Tibial nerve (tissue), 4 donors: ENCODE measurements at regions not wholly inside any gene's neighbourhood (a gene's known extent, or its start where the extent isn't known, plus 50 kb on each side); places are given as distances from the start of the nearest gene placed in this dataset.

Experiments
- DNase-seq, 2 donors: peaks; one replicate each; pipeline ENCODE4 v3.0.0-alpha.2; 2019; ENCODE audit warnings: low spot score in 2 of 2
- H3K27ac ChIP-seq, 4 donors: fragments of 200-600 bp; sonication (generic) in 3 of 4; one replicate each; pipeline ENCODE4 v1.5.1; 2017 to 2019; ENCODE audit warnings: mild to moderate bottlenecking in 1 of 4
- H3K27me3 ChIP-seq, 2 donors: fragments of 200-600 bp; sonication (generic) in 1 of 2; one replicate each; pipeline versions ENCODE4 v1.5.1 to v1.6.0; 2017 to 2019
- H3K36me3 ChIP-seq, 3 donors: fragments of 200-600 bp; sonication (generic); one replicate each; pipeline ENCODE4 v1.5.1; 2018 to 2019
- H3K4me1 ChIP-seq, 4 donors: fragments of 200-600 bp; sonication (generic) in 3 of 4; one replicate each; pipeline ENCODE4 v1.5.1; 2017 to 2019
- H3K4me3 ChIP-seq, 4 donors: fragments of 200-600 bp; sonication (generic) in 3 of 4; one replicate each; pipeline ENCODE4 v1.5.1; 2017 to 2019; ENCODE audit warnings: mild to moderate bottlenecking in 1 of 4, moderate library complexity in 1 of 4
- H3K9me3 ChIP-seq, 4 donors: fragments of 200-600 bp; sonication (generic) in 3 of 4; one replicate each; pipeline ENCODE4 v1.5.1; 2017 to 2019
- CTCF ChIP-seq, 5 experiments: fragments of 200-600 bp in 3 of 5; fragments of 450-650 bp in 2 of 5; sonication (generic) in 3 of 5; IDR thresholded peaks; one replicate each; pipeline ENCODE4 v1.5.1; 2016 to 2019; ENCODE audit warnings: antibody characterized with exemption in 5 of 5, mild to moderate bottlenecking in 3 of 5, moderate library complexity in 2 of 5
- EP300 ChIP-seq, 2 donors: sonication (generic); formaldehyde crosslinking; IDR thresholded peaks; one replicate each; pipeline ENCODE4 v1.6.1; 2017; ENCODE audit warnings: antibody characterized with exemption in 2 of 2, mild to moderate bottlenecking in 1 of 2
- POLR2A ChIP-seq, 2 donors: fragments of 450-650 bp; IDR thresholded peaks; one replicate each; pipeline ENCODE4 v1.6.1; 2017; ENCODE audit warnings: antibody characterized with exemption in 2 of 2, mild to moderate bottlenecking in 2 of 2, moderate library complexity in 2 of 2
- WGBS, 2 donors: methylation state at CpG; one replicate each; pipeline ENCODE4 v1.1.5; 2018; 5-methylcytosine and 5-hydroxymethylcytosine counted together

GRCh38 chr1:239831577-239832355, 259.9 kb upstream of the FMN2 start:
- TF ChIP-seq EP300 (IDR thresholded peaks at IDR 0.05) (no peak), POLR2A (IDR thresholded peaks at IDR 0.05) (no peak), CTCF (IDR thresholded peaks at IDR 0.05) (no peak)
- 53 to 58% methylated on average over 5 of the region's 5 CpGs for WGBS, 2 donors
- Histone ChIP-seq H3K4me1 (no peaks in the 10 kb centered on the region), H3K4me3 (no peak overlapping the region), H3K36me3 (no peaks in the 10 kb centered on the region), H3K27ac (no peak overlapping the region), H3K9me3 (no peaks in the 10 kb centered on the region), H3K27me3 (no peaks in the 10 kb centered on the region)
- no peak for DNase-seq

GRCh38 chr1:239833723-239834122, 258.0 kb upstream of the FMN2 start:
- TF ChIP-seq EP300 (IDR thresholded peaks at IDR 0.05), result no peak
- TF ChIP-seq CTCF (IDR thresholded peaks at IDR 0.05), result no peak
- TF ChIP-seq POLR2A (IDR thresholded peaks at IDR 0.05), result no peak
- Histone ChIP-seq H3K27me3 (no peaks in the 10 kb centered on the region), H3K4me3 (no peak overlapping the region), H3K9me3 (no peaks in the 10 kb centered on the region), H3K4me1 (no peaks in the 10 kb centered on the region), H3K27ac (no peak overlapping the region), H3K36me3 (no peaks in the 10 kb centered on the region)
- WGBS, 2 donors, result 9 to 14% methylated on average over 2 of the region's 2 CpGs
- no peak for DNase-seq

- TF ChIP-seq CTCF (IDR thresholded peaks at IDR 0.05) (no peak), EP300 (IDR thresholded peaks at IDR 0.05) (no peak), POLR2A (IDR thresholded peaks at IDR 0.05) (no peak)
- Histone ChIP-seq H3K27ac (no peak overlapping the region), H3K36me3 (no peaks in the 10 kb centered on the region), H3K9me3 (no peaks in the 10 kb centered on the region), H3K4me1 (no peaks in the 10 kb centered on the region), H3K27me3 (no peaks in the 10 kb centered on the region), H3K4me3 (no peak overlapping the region)
- WGBS, 2 donors, result 77 to 86% methylated on average over 7 of the region's 7 CpGs
- no peak for DNase-seq
Measured at GRCh38 chr1:239835946-239836440, 255.7 kb upstream of the FMN2 start.

- Histone ChIP-seq H3K36me3 (no peaks in the 10 kb centered on the region), H3K9me3 (no peaks in the 10 kb centered on the region), H3K4me1 (no peaks in the 10 kb centered on the region), H3K27ac (no peak overlapping the region), H3K4me3 (no peak overlapping the region), H3K27me3 (no peaks in the 10 kb centered on the region)
- 75 to 76% methylated on average over 1 of the region's 1 CpG for WGBS, 2 donors
- no peak for DNase-seq
- TF ChIP-seq EP300 (IDR thresholded peaks at IDR 0.05) (no peak), POLR2A (IDR thresholded peaks at IDR 0.05) (no peak), CTCF (IDR thresholded peaks at IDR 0.05) (no peak)
Measured at GRCh38 chr1:239840336-239840735, 251.3 kb upstream of the FMN2 start.

GRCh38 chr1:239840790-239841189, 250.9 kb upstream of the FMN2 start:
- H3K4me1 ChIP-seq, result no peaks in the 10 kb centered on the region
- H3K27ac ChIP-seq, result no peak overlapping the region
- H3K4me3 ChIP-seq, result no peak overlapping the region
- H3K36me3 ChIP-seq, result no peaks in the 10 kb centered on the region
- TF ChIP-seq CTCF (IDR thresholded peaks at IDR 0.05) (no peak), POLR2A (IDR thresholded peaks at IDR 0.05) (no peak), EP300 (IDR thresholded peaks at IDR 0.05) (no peak)
- 50 to 54% methylated on average over 3 of the region's 3 CpGs for WGBS, 2 donors
- DNase-seq, result no peak
- no peaks in the 10 kb centered on the region for H3K9me3 ChIP-seq
- H3K27me3 ChIP-seq, result no peaks in the 10 kb centered on the region
